DOHH2 (cell line): ENCODE measurements at regions not wholly inside any gene's neighbourhood (a gene's known extent, or its start where the extent isn't known, plus 50 kb on each side); places are given as distances from the start of the nearest gene placed in this dataset.

Experiments
- H3F3A ChIP-seq: fragments of 200-600 bp; sonication (generic), shearing (Covaris generic); 2 replicates; pipeline ENCODE4 v1.6.0; 2016; ENCODE audit warnings: antibody characterized with exemption, mild to moderate bottlenecking; ENCODE audit not compliant: control insufficient read depth, insufficient read depth
- H3K27ac ChIP-seq: fragments of 200-600 bp; sonication (generic); 2 replicates; pipeline ENCODE4 v1.5.1; 2014; ENCODE audit warnings: low read depth, mild to moderate bottlenecking, low read length, moderate library complexity
- H3K27me3 ChIP-seq: fragments of 200-600 bp; sonication (generic); 2 replicates; pipeline ENCODE4 v1.6.1; 2014; ENCODE audit warnings: mild to moderate bottlenecking, low read length, mixed read lengths; ENCODE audit not compliant: control insufficient read depth
- H3K36me3 ChIP-seq: fragments of 200-600 bp; sonication (generic); 2 replicates; pipeline ENCODE4 v1.6.1; 2014; ENCODE audit warnings: mild to moderate bottlenecking, low read length, moderate library complexity, mixed read lengths; ENCODE audit not compliant: control insufficient read depth
- H3K4me1 ChIP-seq: fragments of 200-600 bp; sonication (generic); 2 replicates; pipeline ENCODE4 v1.6.1; 2014; ENCODE audit warnings: mild to moderate bottlenecking, low read length, mixed read lengths; ENCODE audit not compliant: control insufficient read depth
- H3K4me2 ChIP-seq: fragments of 200-600 bp; sonication (generic); 2 replicates; pipeline ENCODE4 v1.6.0; 2014; ENCODE audit warnings: mild to moderate bottlenecking, low read length, moderate library complexity
- H3K4me3 ChIP-seq: fragments of 200-600 bp; sonication (generic); 2 replicates; pipeline ENCODE4 v1.5.1; 2014; ENCODE audit warnings: mild to moderate bottlenecking, low read length, mixed read lengths
- H3K79me2 ChIP-seq: fragments of 200-600 bp; sonication (generic); 2 replicates; pipeline ENCODE4 v1.6.1; 2014; ENCODE audit warnings: mild to moderate bottlenecking, low read length, mixed read lengths; ENCODE audit not compliant: control insufficient read depth
- H3K9me2 ChIP-seq: fragments of 200-600 bp; sonication (generic); replicated peaks from 2 replicates; pipeline ENCODE4 v1.6.1; 2014; ENCODE audit warnings: mild to moderate bottlenecking, low read length, mixed read lengths; ENCODE audit not compliant: control insufficient read depth
- H3K9me3 ChIP-seq: fragments of 200-600 bp; sonication (generic); 2 replicates; pipeline ENCODE4 v1.6.1; 2014; ENCODE audit warnings: antibody characterized with exemption, low read length, mixed read lengths; ENCODE audit not compliant: control insufficient read depth, insufficient read depth
- H4K20me1 ChIP-seq: fragments of 200-600 bp; sonication (generic); 2 replicates; pipeline ENCODE4 v1.6.0; 2014; ENCODE audit warnings: low read depth, mild to moderate bottlenecking, antibody characterized with exemption, low read length, moderate library complexity; ENCODE audit not compliant: control insufficient read depth, insufficient read depth
- CTCF ChIP-seq: fragments of 200-600 bp; sonication (generic); IDR thresholded peaks from one replicate; pipeline ENCODE4 v1.5.1; 2014; ENCODE audit warnings: antibody characterized with exemption, mild to moderate bottlenecking, low read depth, low read length; ENCODE audit not compliant: poor library complexity, severe bottlenecking
- EZH2phosphoT487 ChIP-seq: fragments of 200-600 bp; sonication (generic); IDR thresholded peaks from 2 replicates; pipeline ENCODE4 v1.6.1; 2017; ENCODE audit warnings: borderline replicate concordance, mild to moderate bottlenecking, antibody characterized with exemption, low read length, moderate library complexity, mixed read lengths

- Histone ChIP-seq H3K36me3 (no peaks in the 10 kb centered on the region), H3K27ac (no peak overlapping the region), H3K9me3 (no peaks in the 10 kb centered on the region), H3K27me3 (no peaks in the 10 kb centered on the region), H3K79me2 (no peaks in the 10 kb centered on the region), H3K4me1 (no peaks in the 10 kb centered on the region), H3K4me3 (no peak overlapping the region), H3F3A (no peaks in the 10 kb centered on the region), H4K20me1 (no peaks in the 10 kb centered on the region), H3K9me2 (no peaks in the 10 kb centered on the region), H3K4me2 (no peak overlapping the region)
- TF ChIP-seq CTCF (no peak), EZH2phosphoT487 (no peak)
These were observed 123.3 kb upstream of the CDH4 start for GRCh38 chr20:61128701-61129269.

- H3K36me3 ChIP-seq: no peaks in the 10 kb centered on the region
- H3K9me2 ChIP-seq: no peaks in the 10 kb centered on the region
- no peaks in the 10 kb centered on the region for H3F3A ChIP-seq
- no peaks in the 10 kb centered on the region for H4K20me1 ChIP-seq
- no peak overlapping the region for H3K4me2 ChIP-seq
- no peak overlapping the region for H3K27ac ChIP-seq
- H3K79me2 ChIP-seq: no peaks in the 10 kb centered on the region
- no peaks in the 10 kb centered on the region for H3K27me3 ChIP-seq
- H3K4me1 ChIP-seq: no peaks in the 10 kb centered on the region
- TF ChIP-seq CTCF (no peak), EZH2phosphoT487 (no peak)
- H3K4me3 ChIP-seq: no peak overlapping the region
- H3K9me3 ChIP-seq: no peaks in the 10 kb centered on the region
These were observed 122.8 kb upstream of the CDH4 start for GRCh38 chr20:61129311-61129710.

GRCh38 chr20:61130156-61130555 is 121.9 kb upstream of the CDH4 start:
- no peaks in the 10 kb centered on the region for H3F3A ChIP-seq
- H3K36me3 ChIP-seq: no peaks in the 10 kb centered on the region
- TF ChIP-seq CTCF (no peak), EZH2phosphoT487 (no peak)
- H3K9me2 ChIP-seq: no peaks in the 10 kb centered on the region
- H3K4me3 ChIP-seq: no peak overlapping the region
- no peak overlapping the region for H3K4me2 ChIP-seq
- H3K9me3 ChIP-seq: no peaks in the 10 kb centered on the region
- H3K27me3 ChIP-seq: no peaks in the 10 kb centered on the region
- H3K27ac ChIP-seq: no peak overlapping the region
- H3K4me1 ChIP-seq: no peaks in the 10 kb centered on the region
- no peaks in the 10 kb centered on the region for H4K20me1 ChIP-seq
- no peaks in the 10 kb centered on the region for H3K79me2 ChIP-seq
